ENCODE measurements at regions not wholly inside any gene's neighbourhood (a gene's known extent, or its start where the extent isn't known, plus 50 kb on each side); places are given as distances from the start of the nearest gene placed in this dataset.

- Histone ChIP-seq H3K9me3 (ENCODE audit: control insufficient read depth, insufficient read depth, low read depth, low read length) (no peaks in the 10 kb centered on the region), H3K4me3 (ENCODE audit: low read depth in 2 of 2, low read length in 2 of 2) (no peak overlapping the region), H3K36me3 (ENCODE audit: control insufficient read depth, insufficient read depth, low read length) (no peaks in the 10 kb centered on the region), H3K27ac (ENCODE audit: low read length) (no peak overlapping the region), H3K27me3 (ENCODE audit: control insufficient read depth, insufficient read depth, low read length) (no peaks in the 10 kb centered on the region), H3K4me1 (ENCODE audit: control insufficient read depth, insufficient read depth, low read length) (no peaks in the 10 kb centered on the region)
- DNase-seq (ENCODE audit: low read depth, low spot score) (no peak), ATAC-seq (no peak)
- in situ Hi-C loops (cut with HindIII; ENCODE audit: low pct_unique_long_range_greater_than_20kb, low sequenced_read_pairs) = no loop called here
- POLR2A ChIA-PET = no interaction called here
- TF ChIP-seq POLR2AphosphoS5 (IDR thresholded peaks at IDR 0.05; ENCODE audit: low read depth, low read length) (no peak), SIN3A (IDR thresholded peaks at IDR 0.05; ENCODE audit: borderline replicate concordance, insufficient read depth, low read depth, low read length) (no peak), CTCF (IDR thresholded peaks at IDR 0.05) (no peak), TCF7L2 (IDR thresholded peaks at IDR 0.05; ENCODE audit: low read depth, low read length) (no peak)
- TF ChIP-seq, protein P1, sequence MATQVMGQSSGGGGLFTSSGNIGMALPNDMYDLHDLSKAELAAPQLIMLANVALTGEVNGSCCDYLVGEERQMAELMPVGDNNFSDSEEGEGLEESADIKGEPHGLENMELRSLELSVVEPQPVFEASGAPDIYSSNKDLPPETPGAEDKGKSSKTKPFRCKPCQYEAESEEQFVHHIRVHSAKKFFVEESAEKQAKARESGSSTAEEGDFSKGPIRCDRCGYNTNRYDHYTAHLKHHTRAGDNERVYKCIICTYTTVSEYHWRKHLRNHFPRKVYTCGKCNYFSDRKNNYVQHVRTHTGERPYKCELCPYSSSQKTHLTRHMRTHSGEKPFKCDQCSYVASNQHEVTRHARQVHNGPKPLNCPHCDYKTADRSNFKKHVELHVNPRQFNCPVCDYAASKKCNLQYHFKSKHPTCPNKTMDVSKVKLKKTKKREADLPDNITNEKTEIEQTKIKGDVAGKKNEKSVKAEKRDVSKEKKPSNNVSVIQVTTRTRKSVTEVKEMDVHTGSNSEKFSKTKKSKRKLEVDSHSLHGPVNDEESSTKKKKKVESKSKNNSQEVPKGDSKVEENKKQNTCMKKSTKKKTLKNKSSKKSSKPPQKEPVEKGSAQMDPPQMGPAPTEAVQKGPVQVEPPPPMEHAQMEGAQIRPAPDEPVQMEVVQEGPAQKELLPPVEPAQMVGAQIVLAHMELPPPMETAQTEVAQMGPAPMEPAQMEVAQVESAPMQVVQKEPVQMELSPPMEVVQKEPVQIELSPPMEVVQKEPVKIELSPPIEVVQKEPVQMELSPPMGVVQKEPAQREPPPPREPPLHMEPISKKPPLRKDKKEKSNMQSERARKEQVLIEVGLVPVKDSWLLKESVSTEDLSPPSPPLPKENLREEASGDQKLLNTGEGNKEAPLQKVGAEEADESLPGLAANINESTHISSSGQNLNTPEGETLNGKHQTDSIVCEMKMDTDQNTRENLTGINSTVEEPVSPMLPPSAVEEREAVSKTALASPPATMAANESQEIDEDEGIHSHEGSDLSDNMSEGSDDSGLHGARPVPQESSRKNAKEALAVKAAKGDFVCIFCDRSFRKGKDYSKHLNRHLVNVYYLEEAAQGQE (IDR thresholded peaks at IDR 0.05; ENCODE audit: insufficient read depth in 1 of 2, low read depth in 2 of 2, low read length in 1 of 2) = no peak
- CTCF ChIA-PET = no interaction called here
- intact Hi-C loops (cut with micrococcal nuclease; ENCODE audit: unreplicated experiment) = no loop called here
- BruUV-seq (replicated peaks) = no TSS peak
Observed at GRCh38 chr10:21238044-21238443, 287.4 kb downstream of the SKIDA1 start.

- CTCF ChIA-PET = no interaction called here
- DNase-seq (ENCODE audit: low read depth, low spot score) = no peak
Observed at GRCh38 chr10:21234761-21235160, 290.7 kb downstream of the SKIDA1 start.

More at GRCh38 chr10:21234761-21235160, 290.7 kb downstream of the SKIDA1 start:
- Histone ChIP-seq H3K9me3 (ENCODE audit: control insufficient read depth, insufficient read depth, low read depth, low read length) (no peaks in the 10 kb centered on the region), H3K27me3 (ENCODE audit: control insufficient read depth, insufficient read depth, low read length) (no peaks in the 10 kb centered on the region), H3K27ac (ENCODE audit: low read length) (no peak overlapping the region), H3K36me3 (ENCODE audit: control insufficient read depth, insufficient read depth, low read length) (no peaks in the 10 kb centered on the region), H3K4me3 (ENCODE audit: low read depth in 2 of 2, low read length in 2 of 2) (no peak overlapping the region), H3K4me1 (ENCODE audit: control insufficient read depth, insufficient read depth, low read length) (no peaks in the 10 kb centered on the region)
- in situ Hi-C loops (cut with HindIII; ENCODE audit: low pct_unique_long_range_greater_than_20kb, low sequenced_read_pairs) (no loop called here), intact Hi-C loops (cut with micrococcal nuclease; ENCODE audit: unreplicated experiment) (no loop called here)
- ATAC-seq = no peak
- no TSS peak for BruUV-seq (replicated peaks)
- TF ChIP-seq, protein P1 (IDR thresholded peaks at IDR 0.05; ENCODE audit: insufficient read depth in 1 of 2, low read depth in 2 of 2, low read length in 1 of 2) = no peak
- TF ChIP-seq SIN3A (IDR thresholded peaks at IDR 0.05; ENCODE audit: borderline replicate concordance, insufficient read depth, low read depth, low read length) = no peak
- TF ChIP-seq CTCF (IDR thresholded peaks at IDR 0.05) = no peak
- no peak for TF ChIP-seq TCF7L2 (IDR thresholded peaks at IDR 0.05; ENCODE audit: low read depth, low read length)
- no peak for TF ChIP-seq POLR2AphosphoS5 (IDR thresholded peaks at IDR 0.05; ENCODE audit: low read depth, low read length)
- POLR2A ChIA-PET = no interaction called here
